GM21367 (cell line): ENCODE measurements at regions not wholly inside any gene's neighbourhood (a gene's known extent, or its start where the extent isn't known, plus 50 kb on each side); places are given as distances from the start of the nearest gene placed in this dataset.
"Not testable (repeated sequence)": the region's sequence is repeated elsewhere in the genome, so short reads cannot be mapped to it uniquely, and the experiment has no call there.

Experiments used
- ATAC-seq: cut with Tn5 transposase; IDR thresholded peaks from one replicate; pipeline ENCODE4 v1.9.1; 2021; ENCODE audit not compliant: unreplicated experiment

DNA sequence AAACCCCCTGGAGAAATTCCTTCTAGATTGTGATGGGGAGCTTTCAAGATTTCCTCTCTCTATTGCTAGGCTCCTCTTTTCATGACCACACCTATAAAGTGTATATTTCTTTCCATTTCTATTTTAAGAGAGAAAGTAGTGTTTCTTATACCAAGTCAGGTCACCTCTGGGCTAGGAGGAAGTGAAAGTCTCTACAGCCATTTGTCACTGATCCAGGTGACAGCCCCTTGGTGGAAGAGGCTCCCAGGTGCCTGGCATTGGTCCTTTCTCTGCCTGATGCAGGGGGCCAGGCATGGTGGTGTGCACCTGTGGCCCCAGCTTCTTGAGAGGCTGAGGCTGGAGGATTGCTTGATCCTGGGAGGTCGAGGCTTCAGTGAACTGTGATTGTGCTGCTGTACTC is 64.7 kb downstream of the DHCR7 start:
- ATAC-seq: peak; percentile 85

DNA sequence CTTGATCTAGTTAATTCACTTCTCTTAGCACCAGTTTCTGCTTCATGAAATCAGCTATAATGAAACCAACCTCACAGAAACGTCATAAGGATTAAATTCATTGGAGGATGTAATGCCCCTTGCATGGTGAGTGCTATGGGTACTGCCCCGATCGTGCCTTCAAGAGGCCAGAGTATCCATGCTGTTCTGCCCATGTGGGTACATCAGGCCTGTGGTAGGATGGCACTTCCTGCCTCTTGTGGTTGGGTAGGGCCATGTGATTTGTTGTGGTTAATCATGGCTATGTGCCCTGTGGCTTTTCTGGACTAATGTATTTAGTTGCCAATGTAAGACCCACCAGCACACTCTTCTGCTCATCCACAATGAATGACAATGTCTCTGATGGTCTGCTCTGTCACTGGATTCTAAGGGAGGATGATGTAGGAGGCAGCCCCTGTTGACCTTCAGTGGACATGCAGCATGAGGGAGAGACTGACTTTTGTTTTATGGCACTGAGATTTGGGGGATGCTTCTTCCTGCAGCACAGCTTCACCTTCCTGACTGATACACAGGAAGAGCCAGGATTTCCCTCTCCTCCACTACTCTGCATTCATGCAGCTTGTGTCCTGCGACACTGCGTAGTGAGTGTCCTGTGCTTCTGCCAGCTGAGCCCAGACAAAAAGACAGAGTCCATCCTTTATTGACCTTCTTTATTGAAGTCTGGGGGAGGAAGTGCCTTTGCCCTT is 66.2 kb downstream of the DHCR7 start:
- ATAC-seq: no peak

DNA sequence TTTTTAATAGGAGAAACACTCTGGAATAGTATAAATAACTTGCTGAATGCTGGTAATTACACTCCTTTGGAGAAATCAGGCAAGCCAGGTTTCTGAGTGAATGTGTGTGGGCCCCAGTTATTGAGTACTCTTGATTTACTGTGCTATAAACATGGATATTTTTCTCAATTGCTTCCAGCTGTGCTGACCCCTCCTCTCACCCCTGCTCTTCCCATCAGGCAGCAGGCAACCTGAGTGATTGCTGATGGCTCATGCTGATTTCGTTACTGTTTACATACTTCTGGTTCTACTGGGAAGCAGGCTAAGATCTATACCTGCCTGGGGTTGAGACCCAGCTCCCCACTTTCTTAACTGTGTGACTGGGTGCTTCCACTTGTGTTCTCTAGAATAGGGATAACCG is 68.5 kb downstream of the DHCR7 start:
- no peak for ATAC-seq

DNA sequence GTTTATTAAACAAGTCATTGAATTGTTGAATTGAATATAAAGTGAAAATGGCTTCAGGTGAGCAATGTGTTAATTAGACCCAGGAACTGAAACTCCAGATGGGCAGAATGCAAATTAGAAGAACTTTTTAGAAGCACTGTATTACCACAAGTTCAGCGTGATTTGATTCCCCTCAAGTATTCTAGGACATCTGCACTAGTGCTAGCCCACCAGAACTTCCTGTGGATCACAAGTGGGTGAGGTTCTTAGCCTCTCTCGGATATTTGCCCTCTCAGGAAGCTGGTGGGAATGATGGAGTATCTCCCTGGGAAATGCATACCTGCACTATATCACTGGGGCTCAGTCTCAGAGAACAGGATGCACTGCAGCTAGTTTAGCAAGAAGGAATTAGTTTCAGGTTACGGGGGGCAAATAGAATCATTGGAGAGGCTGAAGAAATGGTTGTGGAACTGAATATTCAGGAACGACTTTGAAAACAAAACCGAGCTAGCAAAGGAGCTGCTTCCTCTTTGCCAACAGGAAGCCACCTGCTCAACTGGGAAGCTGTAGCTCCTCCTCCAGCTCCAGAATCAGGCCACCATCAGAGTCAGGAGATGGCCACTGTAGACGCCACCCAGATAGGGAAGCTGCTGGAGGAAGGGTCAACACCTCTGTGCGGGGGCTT is 74.3 kb downstream of the DHCR7 start:
- no peak for ATAC-seq

DNA sequence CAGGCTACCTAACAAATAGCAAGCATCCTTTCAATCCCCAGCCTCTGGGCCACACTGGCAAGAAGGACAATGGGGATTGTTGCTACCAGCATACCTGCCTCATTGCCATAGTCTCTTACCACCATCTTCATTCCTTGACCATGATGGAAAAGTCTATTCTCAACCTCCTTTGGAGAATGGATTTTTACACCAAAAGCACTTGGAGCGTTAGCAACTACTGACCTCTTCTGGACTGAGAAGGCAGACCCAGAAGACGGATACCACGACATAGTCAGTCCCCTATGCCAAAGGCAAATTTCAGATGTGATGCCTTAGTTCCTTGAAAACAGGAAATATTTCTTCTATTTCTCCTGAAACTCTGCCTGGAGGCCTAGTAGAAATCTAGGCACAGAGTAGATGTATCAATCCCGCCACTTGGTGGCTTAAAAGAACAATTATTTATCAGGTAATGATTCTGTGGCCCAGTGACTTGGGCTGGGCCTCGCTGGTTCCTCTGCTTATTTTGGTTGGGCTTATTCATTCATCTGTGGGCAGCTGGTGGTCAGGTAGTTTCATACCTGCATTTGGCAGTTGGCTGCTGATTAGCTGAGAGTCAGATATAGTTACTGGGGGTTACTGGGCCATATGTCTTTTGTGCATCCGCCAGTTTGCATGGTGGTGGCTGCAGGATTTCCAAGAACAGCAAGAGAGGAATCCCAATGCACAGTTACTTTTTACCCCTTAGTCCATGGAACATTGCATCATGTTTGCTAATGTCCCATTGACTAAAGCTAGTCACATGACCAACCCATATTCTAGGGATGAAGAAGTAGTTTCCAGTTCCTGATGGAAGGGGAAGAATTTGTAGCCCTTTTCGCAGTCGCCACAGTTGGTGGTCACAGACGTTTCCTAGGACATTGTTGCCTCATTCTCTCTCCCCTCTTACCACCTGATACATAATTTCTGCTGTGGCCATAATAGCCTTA is 75.2 kb downstream of the DHCR7 start:
- ATAC-seq: no peak

DNA sequence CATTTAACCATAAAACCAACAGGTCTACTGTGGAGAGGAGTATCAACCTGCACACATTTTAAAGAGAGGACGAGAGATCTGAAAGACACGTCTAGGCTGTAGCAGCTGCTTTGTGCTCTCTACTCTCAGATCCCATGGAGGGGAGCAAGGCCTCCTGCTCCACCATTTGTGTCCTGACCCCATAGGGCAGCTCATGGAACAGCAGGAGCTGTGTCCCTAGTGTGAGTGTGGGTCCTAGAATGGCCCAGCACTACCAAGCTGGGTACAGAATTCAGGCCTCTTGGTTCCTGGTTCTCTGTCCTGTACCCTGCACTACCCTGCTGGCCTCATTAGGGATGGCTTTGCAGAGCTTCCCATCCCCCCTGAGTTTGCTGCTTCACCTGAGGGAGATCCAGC is 76.5 kb downstream of the DHCR7 start:
- no peak for ATAC-seq

DNA sequence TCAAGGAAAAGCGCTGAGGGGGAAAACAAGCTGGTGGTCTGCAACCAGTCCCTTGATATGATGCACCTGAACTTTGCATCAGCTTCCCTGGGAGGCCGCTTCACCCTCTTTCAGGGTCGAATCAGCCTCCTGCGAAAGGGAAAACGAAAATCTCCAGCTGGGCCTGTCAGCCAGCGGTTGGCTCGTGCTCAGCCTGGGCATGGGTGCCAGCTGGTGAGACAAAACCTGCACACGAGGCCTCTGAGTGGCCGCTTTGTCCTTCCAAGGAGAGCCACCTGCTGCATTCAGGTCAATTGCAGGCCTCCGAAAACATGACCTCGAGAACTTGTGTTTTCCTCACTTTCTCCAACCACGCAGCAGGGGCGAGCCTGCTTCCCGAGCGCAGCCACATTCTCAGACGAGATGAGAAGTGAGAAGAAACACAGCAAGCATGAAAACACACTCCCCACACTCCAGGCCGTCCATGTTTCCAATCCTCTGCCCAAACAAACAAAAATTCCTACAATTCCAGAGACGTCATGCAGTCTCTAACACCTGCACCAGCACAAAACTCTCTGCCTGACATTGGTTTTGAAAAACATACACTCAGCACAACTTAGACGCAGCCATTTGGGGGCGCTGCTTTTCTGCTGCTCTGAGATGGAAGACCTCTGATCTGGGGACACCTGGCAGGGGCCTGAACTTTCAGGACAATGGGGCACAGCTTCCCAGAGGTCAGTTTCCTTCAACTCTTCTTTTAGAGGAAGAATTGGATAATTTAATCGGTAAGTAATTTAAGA is 77.1 kb downstream of the DHCR7 start:
- ATAC-seq: no peak

DNA sequence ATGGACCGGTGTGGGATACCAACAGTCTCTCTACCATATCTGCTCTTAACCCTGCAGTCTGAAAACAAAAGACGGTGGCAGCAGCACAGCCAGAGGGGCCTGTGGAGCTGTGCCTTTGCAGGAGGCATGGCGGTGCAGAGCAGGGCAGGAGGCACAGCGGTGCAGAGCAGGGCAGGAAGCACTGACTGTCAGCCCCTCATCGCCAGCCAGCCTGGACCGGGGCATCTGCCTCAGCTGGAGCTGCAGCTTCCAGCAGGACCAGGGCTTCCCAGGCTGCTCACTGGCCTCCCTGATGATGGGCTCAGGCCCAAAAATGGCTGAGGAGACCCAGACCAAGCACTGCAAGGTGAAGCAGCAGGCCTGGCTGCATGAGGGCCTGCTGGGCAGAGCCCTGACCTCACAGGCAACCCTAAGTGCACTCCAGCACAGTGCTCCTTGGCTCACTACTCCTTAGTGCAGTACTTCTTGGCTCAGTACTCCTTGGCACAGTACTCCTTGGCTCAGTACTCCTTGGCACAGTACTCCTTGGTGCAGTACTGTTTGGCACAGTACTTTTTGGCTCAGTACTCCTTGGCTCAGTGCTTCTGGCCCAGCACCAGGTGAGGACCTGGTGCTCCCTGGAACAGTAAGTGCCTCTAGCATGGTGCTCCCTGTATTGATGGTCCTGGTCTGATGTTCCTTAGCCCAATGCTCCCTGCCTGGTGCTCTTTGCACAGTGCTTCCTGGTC is 78.0 kb downstream of the DHCR7 start:
- ATAC-seq: no peak

DNA sequence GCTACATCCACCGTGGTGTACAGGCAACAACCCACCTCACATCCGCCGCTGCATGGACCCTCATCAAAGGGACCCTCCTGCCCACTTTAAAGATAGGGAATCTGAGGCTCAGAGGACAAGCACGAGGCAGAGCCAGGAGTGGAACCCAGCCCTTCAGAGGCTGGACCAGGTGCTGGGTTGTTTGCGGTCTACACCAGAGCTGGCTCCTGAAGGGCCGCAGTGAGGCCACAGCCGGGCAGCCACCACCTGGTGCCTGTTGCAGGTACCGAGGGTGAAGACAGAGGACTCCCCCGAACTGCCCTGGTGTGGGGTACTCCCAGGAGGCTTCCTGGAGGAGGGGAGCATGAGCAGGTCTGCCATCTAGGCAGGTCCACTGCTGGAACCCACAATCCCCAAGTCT is 78.8 kb downstream of the DHCR7 start:
- no peak for ATAC-seq

DNA sequence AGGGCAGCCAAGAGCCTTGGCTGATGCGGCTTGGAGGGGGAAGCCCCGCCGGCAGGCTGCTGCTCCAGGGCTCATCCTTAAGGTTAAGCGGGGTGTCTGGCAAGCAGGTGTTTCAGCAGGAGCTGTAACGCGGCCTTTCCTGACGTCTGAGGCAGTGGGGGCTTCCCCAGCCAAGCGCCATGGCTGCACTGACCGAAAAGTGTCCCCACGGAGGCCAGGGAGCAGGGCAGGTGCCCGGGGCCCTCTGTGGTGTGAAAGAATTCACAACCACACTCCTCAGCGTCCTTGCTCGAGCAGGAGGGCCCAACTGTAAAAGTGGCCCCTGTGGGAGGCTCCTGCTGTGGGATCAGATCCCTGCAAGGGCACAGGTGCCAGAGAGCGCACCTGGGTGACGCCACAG is 79.2 kb downstream of the DHCR7 start:
- no peak for ATAC-seq

DNA sequence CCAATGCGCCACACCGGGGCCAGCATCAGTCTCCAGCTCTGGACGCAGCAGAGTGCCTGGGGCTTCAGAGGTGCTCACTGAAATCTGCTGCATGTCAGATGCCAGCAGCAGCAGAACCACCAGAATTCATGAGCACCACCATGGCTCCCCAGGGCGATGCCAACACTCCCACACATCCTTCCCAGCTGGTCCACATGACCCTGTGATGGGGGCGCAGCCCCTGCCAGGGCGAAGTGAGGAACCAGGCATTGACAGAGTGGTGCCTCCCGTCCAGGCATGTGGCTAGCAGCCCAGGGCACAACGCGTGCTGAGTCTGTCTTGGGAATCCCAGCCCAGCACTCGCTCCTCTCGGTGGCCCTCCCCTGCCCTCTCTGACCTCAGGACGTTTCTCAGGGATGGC is 80.4 kb downstream of the DHCR7 start:
- no peak for ATAC-seq

DNA sequence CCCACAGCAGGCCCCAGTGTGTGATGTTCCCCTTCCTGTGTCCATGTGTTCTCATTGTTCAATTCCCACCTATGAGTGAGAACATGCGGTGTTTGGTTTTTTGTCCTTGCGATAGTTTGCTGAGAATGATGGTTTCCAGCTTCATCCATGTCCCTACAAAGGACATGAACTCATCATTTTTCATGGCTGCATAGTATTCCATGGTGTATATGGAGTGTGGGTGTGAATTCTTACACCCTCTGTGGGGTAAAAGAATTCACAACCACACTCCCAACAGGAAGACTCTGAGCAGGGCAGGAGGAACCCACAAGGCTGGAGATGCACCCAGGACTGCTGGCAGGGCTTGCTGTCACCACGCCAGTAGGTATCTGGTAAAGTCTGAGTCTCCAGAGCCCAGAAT is 80.9 kb downstream of the DHCR7 start:
- ATAC-seq: not testable (repeated sequence)

DNA sequence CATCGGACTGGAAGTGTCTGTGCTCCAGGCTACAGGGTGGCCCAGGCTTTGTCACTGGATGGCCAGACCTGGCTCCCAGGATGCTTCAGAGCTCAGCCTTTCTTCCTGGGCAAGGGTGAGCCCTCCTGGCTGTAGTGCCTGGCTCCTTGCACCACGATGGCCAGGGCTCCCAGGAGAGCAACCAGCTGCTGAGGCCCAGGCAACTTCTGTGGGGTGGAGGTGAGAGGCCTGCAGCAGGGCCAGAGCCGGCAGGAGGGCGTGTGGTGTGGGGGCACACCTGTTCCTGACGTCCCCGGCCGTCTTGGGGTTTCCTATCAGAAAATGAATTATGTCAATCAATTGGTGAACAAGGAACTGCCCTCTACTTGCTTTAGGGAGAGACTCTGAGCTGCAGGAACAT is 82.1 kb downstream of the DHCR7 start:
- ATAC-seq: no peak

DNA sequence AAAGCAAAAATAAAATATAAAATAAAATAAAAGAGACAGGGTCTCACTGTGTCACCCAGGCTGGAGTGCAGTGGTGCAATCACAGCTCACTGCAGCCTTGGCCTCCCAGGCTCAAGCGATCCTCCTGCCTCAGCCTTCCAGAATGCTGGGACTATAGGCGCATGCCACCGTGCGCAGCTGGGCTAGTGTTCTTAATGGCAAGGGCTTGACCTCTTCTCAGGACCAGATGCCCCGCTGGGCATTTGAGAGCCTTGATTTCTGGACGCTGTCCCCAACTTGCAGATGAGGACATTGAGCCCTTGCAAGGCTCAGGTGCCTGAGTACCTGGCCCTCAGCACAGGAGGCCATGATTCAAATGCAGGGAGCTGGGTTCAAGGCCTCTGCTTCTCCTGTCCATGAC is 82.6 kb downstream of the DHCR7 start:
- no peak for ATAC-seq

DNA sequence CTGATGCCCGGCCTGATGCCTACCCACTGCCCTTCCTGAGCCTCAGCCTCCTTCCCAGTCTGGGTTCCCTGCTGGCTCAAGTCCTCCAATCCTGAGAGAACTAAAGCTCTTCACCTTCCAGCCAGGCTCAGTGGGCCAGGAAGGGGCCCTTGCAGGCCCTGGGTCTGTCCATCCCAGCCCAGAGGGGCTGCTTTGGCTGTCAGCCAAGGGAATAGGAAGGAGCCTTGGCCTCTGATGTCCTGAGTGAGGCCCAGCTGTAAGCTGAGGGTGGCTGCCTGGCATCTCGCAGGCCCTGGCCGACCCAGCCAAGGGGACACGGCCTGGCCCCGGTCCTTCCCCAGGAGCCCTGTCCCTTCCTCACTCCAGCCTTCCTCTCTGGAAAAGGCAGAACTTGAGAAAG is 83.4 kb downstream of the DHCR7 start:
- no peak for ATAC-seq

DNA sequence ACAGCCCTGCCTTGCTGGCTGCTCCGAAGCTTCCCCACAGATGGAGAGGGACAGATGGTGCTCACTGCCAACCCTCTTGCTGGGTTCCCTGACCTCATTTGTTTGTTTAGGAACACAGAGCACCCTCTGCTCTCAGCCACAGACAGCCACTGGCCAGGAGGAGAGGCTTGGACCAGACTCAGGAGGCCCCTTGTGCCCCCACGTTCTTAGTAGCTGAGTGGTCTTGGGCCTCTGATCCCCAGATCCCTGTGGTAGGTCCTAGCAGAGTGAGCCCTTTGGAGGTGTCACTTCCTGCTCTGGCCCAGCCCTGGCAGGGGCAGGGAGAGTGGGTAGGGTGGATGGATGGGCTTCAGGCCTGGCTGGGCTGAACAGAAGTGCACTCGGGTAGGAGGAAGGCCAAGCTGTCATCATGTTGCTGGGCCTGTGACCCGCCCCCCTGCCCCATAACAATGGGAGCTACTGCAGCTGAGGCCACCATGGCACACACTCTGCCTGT is 84.0 kb downstream of the DHCR7 start:
- ATAC-seq: no peak

DNA sequence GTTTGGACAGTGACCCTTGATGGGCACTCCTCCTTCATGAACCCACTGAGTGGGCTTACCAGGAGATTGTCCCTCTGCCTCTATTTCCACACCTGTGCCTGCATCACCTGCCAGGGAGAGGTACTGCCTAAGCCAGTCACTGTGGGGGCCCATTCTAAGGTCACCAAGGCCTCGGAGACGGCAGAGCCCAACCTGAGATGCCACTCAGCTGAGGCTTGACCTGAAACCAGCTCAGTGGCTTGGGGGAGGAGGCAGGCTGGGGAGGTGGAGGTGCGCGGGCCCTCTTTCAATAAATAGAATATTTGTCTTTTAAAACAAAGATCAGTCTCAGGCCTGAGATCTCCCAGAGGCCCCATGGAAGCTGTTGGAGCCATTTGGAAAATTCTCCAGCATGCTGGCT is 84.5 kb downstream of the DHCR7 start:
- ATAC-seq: no peak

DNA sequence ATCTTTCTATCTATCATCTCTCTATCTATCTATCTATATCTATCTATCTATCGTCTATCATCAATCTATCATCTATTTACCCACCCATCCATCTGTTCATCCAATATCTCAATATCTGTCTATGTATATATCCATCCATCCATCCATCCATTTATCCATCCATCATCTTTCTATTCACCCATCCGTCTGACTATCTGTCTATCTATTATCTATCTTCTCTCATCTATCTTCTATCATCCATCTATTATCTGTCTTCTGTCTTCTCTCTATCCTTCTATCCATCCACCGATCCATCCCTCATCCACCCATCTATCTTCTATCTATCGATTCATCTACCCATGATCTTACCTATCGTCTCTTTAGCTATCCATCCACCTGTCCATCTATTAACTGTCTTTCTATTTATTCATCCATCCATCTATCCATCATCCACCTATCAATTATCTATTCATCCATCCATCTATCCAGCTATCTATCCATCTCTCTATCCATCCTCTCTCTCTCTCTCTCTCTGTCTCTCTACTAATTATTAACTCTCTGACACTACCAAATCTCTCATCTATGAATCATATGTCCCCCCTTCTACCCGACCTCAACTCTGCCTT is 89.1 kb downstream of the DHCR7 start:
- no peak for ATAC-seq

DNA sequence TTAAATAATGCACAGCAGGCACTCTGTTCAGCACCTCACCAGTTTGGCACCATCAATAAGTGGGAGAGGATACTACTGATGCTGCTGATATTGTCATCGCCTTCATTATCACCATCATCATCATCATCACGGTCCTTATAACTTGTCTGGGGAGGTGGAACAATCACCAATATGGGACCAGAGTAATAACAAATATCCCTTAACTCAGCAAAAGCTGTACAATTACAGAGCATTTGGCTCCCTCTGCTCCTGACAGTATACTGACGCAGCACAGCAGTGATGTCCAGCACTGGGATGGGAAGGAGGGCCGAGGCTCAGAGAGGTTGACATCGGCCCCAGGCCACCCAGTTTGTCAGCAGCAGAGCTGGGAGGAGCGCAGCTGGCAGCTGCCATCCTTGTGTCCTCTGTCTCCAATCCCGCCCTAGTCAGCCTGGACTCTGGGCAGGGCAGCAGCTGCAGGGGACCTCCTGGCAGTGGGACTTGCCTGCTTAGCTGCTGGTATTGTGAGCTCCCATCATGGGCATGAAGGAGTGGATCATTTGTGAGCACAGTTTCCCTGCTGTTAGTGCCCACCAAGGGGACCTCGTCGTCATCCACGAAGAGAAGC is 90.0 kb downstream of the DHCR7 start:
- ATAC-seq: no peak
